ENCODE measurements at regions not wholly inside any gene's neighbourhood (a gene's known extent, or its start where the extent isn't known, plus 50 kb on each side); places are given as distances from the start of the nearest gene placed in this dataset.

DNA sequence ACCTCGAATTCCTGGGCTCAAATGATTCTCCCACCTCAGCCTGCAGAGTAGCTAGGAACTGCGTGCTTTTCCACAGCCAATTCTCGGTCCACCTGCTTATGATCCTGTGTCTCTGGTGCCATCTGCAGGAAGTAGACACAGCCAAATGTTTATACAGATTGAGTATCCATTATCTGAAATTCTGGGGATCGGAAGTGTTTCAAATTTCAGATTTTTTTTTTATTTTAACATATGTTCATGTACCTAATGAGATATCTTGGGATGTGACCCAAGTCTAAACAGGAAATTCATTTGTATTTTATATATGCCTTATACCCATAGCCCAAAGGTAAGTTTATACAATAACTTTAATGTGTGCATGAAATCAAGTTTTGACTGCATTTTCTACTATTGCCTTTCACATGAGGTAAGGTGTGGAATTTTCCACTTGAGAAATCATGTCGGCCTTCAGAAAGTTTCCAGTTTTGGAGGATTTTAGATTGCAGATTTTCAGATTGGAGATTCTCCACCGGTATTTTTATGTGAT lies 89.5 kb downstream of the ESM1 start:
- Histone ChIP-seq H3K79me2 (replicated peaks; ENCODE audit: insufficient read depth) (no peaks in the 10 kb centered on the region), H3K4me2 (no peak overlapping the region), H3K4me3 (no peak overlapping the region), H3K4me1 (ENCODE audit: insufficient read depth) (no peaks in the 10 kb centered on the region), H3K27me3 (ENCODE audit: insufficient read depth) (no peaks in the 10 kb centered on the region), H2AFZ (peak overlapping the region; percentile 23; the same call in 1 of the 2 replicates), H3K36me3 (ENCODE audit: insufficient read depth) (no peaks in the 10 kb centered on the region), H3F3A (replicated peaks; ENCODE audit: low read depth) (no peaks in the 10 kb centered on the region), H3K9me2 (ENCODE audit: insufficient read depth) (no peaks in the 10 kb centered on the region), H3K27ac (ENCODE audit: low read depth) (no peak overlapping the region), H4K20me1 (replicated peaks; ENCODE audit: insufficient read depth) (no peaks in the 10 kb centered on the region)
- Mint-ChIP-seq H3K9me3 (no peaks in the 10 kb centered on the region; the same call in 2 of the 3 replicates), H3K27me3 (ENCODE audit: insufficient read depth, low read depth, poor library complexity) (no peaks in the 10 kb centered on the region), H3K4me1 (no peaks in the 10 kb centered on the region), H3K4me3 (no peak overlapping the region), H3K27ac (no peak overlapping the region), H3K36me3 (ENCODE audit: low read depth) (no peaks in the 10 kb centered on the region)
- ATAC-seq (peak; percentile 58), DNase-seq (ENCODE audit: low spot score) (peak; percentile 56)
- TF ChIP-seq, protein P1, sequence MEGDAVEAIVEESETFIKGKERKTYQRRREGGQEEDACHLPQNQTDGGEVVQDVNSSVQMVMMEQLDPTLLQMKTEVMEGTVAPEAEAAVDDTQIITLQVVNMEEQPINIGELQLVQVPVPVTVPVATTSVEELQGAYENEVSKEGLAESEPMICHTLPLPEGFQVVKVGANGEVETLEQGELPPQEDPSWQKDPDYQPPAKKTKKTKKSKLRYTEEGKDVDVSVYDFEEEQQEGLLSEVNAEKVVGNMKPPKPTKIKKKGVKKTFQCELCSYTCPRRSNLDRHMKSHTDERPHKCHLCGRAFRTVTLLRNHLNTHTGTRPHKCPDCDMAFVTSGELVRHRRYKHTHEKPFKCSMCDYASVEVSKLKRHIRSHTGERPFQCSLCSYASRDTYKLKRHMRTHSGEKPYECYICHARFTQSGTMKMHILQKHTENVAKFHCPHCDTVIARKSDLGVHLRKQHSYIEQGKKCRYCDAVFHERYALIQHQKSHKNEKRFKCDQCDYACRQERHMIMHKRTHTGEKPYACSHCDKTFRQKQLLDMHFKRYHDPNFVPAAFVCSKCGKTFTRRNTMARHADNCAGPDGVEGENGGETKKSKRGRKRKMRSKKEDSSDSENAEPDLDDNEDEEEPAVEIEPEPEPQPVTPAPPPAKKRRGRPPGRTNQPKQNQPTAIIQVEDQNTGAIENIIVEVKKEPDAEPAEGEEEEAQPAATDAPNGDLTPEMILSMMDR (conservative IDR thresholded peaks at IDR 0.05; ENCODE audit: low read depth in 2 of 2): peak; percentile 52 to 74
- TF ChIP-seq EZH2 (IDR thresholded peaks at IDR 0.05; ENCODE audit: low read depth, unreplicated experiment): no peak

DNA sequence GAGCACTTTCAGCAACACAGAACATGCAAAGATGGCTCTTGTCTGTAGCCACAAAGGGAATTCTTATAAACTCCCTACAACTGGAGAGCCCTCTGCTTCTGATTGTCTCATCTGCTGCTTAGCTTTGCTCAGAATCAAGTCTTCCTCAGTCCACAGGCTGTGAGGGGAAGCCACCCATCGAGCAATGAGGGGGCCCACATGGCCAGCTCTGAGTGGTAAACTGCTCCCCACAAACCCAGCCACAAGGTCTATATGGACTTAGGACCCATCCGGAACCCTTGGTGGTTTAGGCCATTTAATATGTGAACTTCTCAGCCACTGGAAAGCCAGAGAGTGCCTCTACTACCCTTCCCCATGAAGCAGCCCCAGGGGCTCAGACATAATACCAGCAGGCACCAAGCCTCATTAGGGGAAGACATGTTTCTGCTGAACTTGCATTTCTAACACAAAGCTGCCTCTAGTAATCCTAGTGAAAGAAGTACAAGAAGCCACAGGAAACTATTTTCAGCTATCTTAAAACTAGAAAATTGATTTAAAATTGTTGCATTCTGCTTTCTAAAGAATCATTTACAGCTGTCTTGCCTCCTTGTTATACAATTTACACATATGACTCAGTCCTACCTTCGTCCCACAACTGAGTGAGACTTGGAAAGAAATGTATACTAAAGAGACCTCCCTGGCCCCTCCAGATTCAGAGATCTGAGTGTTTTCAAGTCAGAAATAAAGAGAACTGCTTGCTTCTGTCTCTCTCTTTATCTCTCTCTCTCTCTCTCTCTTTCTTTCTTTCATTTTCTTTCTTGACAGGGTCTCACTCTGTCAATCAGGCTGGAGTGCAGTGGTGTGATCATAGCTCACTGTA lies 90.2 kb downstream of the ESM1 start:
- DNase-seq (ENCODE audit: low spot score) (no peak), ATAC-seq (no peak)
- no peaks in the 10 kb centered on the region for H3F3A ChIP-seq (replicated peaks; ENCODE audit: low read depth)
- H3K4me2 ChIP-seq: no peak overlapping the region
- no peaks in the 10 kb centered on the region for H4K20me1 ChIP-seq (replicated peaks; ENCODE audit: insufficient read depth)
- no peak overlapping the region for H3K27ac ChIP-seq (ENCODE audit: low read depth)
- H3K4me1 Mint-ChIP-seq: no peaks in the 10 kb centered on the region
- H3K4me3 ChIP-seq: no peak overlapping the region
- H3K4me1 ChIP-seq (ENCODE audit: insufficient read depth): no peaks in the 10 kb centered on the region
- H3K9me2 ChIP-seq (ENCODE audit: insufficient read depth): no peaks in the 10 kb centered on the region
- H2AFZ ChIP-seq: peak overlapping the region; percentile 23
- no peaks in the 10 kb centered on the region for H3K36me3 Mint-ChIP-seq (ENCODE audit: low read depth)
- peaks cover 2% of the 10 kb centered on the region for H3K27me3 Mint-ChIP-seq (ENCODE audit: insufficient read depth, low read depth, poor library complexity)
- no peaks in the 10 kb centered on the region for H3K36me3 ChIP-seq (ENCODE audit: insufficient read depth)
- H3K79me2 ChIP-seq (replicated peaks; ENCODE audit: insufficient read depth): no peaks in the 10 kb centered on the region
- H3K9me3 Mint-ChIP-seq: no peaks in the 10 kb centered on the region; the same call in 2 of the 3 replicates
- H3K27me3 ChIP-seq (ENCODE audit: insufficient read depth): no peaks in the 10 kb centered on the region
- no peak overlapping the region for H3K4me3 Mint-ChIP-seq
- no peak overlapping the region for H3K27ac Mint-ChIP-seq
- TF ChIP-seq EZH2phosphoT487 (IDR thresholded peaks at IDR 0.05; ENCODE audit: unreplicated experiment): no peak
- TF ChIP-seq JUNB (IDR thresholded peaks at IDR 0.05; ENCODE audit: unreplicated experiment): no peak
- TF ChIP-seq STAT1 (IDR thresholded peaks at IDR 0.05; ENCODE audit: unreplicated experiment): no peak
- TF ChIP-seq POLR2AphosphoS5 (IDR thresholded peaks at IDR 0.05; ENCODE audit: low read depth): no peak
- no peak for TF ChIP-seq ZNF114 (CRISPR knock-in tag; IDR thresholded peaks at IDR 0.05)
- no peak for TF ChIP-seq CREB1 (CRISPR knock-in tag; IDR thresholded peaks at IDR 0.05; ENCODE audit: low read depth)
- TF ChIP-seq, protein P2, sequence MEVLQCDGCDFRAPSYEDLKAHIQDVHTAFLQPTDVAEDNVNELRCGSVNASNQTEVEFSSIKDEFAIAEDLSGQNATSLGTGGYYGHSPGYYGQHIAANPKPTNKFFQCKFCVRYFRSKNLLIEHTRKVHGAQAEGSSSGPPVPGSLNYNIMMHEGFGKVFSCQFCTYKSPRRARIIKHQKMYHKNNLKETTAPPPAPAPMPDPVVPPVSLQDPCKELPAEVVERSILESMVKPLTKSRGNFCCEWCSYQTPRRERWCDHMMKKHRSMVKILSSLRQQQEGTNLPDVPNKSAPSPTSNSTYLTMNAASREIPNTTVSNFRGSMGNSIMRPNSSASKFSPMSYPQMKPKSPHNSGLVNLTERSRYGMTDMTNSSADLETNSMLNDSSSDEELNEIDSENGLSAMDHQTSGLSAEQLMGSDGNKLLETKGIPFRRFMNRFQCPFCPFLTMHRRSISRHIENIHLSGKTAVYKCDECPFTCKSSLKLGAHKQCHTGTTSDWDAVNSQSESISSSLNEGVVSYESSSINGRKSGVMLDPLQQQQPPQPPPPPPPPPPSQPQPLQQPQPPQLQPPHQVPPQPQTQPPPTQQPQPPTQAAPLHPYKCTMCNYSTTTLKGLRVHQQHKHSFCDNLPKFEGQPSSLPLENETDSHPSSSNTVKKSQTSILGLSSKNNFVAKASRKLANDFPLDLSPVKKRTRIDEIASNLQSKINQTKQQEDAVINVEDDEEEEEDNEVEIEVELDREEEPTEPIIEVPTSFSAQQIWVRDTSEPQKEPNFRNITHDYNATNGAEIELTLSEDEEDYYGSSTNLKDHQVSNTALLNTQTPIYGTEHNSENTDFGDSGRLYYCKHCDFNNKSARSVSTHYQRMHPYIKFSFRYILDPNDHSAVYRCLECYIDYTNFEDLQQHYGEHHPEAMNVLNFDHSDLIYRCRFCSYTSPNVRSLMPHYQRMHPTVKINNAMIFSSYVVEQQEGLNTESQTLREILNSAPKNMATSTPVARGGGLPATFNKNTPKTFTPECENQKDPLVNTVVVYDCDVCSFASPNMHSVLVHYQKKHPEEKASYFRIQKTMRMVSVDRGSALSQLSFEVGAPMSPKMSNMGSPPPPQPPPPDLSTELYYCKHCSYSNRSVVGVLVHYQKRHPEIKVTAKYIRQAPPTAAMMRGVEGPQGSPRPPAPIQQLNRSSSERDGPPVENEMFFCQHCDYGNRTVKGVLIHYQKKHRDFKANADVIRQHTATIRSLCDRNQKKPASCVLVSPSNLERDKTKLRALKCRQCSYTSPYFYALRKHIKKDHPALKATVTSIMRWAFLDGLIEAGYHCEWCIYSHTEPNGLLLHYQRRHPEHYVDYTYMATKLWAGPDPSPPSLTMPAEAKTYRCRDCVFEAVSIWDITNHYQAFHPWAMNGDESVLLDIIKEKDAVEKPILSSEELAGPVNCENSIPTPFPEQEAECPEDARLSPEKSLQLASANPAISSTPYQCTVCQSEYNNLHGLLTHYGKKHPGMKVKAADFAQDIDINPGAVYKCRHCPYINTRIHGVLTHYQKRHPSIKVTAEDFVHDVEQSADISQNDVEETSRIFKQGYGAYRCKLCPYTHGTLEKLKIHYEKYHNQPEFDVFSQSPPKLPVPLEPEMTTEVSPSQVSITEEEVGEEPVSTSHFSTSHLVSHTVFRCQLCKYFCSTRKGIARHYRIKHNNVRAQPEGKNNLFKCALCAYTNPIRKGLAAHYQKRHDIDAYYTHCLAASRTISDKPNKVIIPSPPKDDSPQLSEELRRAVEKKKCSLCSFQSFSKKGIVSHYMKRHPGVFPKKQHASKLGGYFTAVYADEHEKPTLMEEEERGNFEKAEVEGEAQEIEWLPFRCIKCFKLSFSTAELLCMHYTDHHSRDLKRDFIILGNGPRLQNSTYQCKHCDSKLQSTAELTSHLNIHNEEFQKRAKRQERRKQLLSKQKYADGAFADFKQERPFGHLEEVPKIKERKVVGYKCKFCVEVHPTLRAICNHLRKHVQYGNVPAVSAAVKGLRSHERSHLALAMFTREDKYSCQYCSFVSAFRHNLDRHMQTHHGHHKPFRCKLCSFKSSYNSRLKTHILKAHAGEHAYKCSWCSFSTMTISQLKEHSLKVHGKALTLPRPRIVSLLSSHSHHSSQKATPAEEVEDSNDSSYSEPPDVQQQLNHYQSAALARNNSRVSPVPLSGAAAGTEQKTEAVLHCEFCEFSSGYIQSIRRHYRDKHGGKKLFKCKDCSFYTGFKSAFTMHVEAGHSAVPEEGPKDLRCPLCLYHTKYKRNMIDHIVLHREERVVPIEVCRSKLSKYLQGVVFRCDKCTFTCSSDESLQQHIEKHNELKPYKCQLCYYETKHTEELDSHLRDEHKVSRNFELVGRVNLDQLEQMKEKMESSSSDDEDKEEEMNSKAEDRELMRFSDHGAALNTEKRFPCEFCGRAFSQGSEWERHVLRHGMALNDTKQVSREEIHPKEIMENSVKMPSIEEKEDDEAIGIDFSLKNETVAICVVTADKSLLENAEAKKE (CRISPR knock-in tag; IDR thresholded peaks at IDR 0.05): no peak
- no peak for TF ChIP-seq EZH2 (IDR thresholded peaks at IDR 0.05; ENCODE audit: low read depth, unreplicated experiment)
- TF ChIP-seq NANOG (IDR thresholded peaks at IDR 0.05; ENCODE audit: borderline replicate concordance): no peak
- TF ChIP-seq, protein P3, sequence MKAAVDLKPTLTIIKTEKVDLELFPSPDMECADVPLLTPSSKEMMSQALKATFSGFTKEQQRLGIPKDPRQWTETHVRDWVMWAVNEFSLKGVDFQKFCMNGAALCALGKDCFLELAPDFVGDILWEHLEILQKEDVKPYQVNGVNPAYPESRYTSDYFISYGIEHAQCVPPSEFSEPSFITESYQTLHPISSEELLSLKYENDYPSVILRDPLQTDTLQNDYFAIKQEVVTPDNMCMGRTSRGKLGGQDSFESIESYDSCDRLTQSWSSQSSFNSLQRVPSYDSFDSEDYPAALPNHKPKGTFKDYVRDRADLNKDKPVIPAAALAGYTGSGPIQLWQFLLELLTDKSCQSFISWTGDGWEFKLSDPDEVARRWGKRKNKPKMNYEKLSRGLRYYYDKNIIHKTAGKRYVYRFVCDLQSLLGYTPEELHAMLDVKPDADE (IDR thresholded peaks at IDR 0.05): no peak
- TF ChIP-seq ZNF331 (CRISPR knock-in tag; IDR thresholded peaks at IDR 0.05; ENCODE audit: low read depth): no peak

All from GM23338 (cell line).